SU-DHL-6 (cell line): ENCODE measurements at regions not wholly inside any gene's neighbourhood (a gene's known extent, or its start where the extent isn't known, plus 50 kb on each side); places are given as distances from the start of the nearest gene placed in this dataset.

Experiments
- EZH2phosphoT487 ChIP-seq: fragments of 200-600 bp; sonication (generic), shearing (Covaris generic); conservative IDR thresholded peaks from 2 replicates; pipeline ENCODE4 v1.6.1; 2018; ENCODE audit warnings: mild to moderate bottlenecking, antibody characterized with exemption, low read length, moderate library complexity, mixed read lengths
- TF ChIP-seq, protein P1 (sequence below): fragments of 200-600 bp; sonication (generic); IDR thresholded peaks from one replicate; pipeline ENCODE4 v1.5.1; 2017; ENCODE audit warnings: antibody characterized with exemption, mild to moderate bottlenecking, low read length, moderate library complexity; ENCODE audit not compliant: insufficient read depth, poor library complexity, severe bottlenecking

- TF ChIP-seq, protein P1, sequence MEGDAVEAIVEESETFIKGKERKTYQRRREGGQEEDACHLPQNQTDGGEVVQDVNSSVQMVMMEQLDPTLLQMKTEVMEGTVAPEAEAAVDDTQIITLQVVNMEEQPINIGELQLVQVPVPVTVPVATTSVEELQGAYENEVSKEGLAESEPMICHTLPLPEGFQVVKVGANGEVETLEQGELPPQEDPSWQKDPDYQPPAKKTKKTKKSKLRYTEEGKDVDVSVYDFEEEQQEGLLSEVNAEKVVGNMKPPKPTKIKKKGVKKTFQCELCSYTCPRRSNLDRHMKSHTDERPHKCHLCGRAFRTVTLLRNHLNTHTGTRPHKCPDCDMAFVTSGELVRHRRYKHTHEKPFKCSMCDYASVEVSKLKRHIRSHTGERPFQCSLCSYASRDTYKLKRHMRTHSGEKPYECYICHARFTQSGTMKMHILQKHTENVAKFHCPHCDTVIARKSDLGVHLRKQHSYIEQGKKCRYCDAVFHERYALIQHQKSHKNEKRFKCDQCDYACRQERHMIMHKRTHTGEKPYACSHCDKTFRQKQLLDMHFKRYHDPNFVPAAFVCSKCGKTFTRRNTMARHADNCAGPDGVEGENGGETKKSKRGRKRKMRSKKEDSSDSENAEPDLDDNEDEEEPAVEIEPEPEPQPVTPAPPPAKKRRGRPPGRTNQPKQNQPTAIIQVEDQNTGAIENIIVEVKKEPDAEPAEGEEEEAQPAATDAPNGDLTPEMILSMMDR, result no peak
- no peak for TF ChIP-seq EZH2phosphoT487
Observed at GRCh38 chr13:99722931-99723330, 221.7 kb downstream of the TM9SF2 start.
